ENCODE measurements at regions not wholly inside any gene's neighbourhood (a gene's known extent, or its start where the extent isn't known, plus 50 kb on each side); places are given as distances from the start of the nearest gene placed in this dataset.

- Mint-ChIP-seq H3K4me1 (peaks cover 3 to 6% of the 10 kb centered on the region in 2 experiments), H3K9me3 (peaks cover 0 to 8% of the 10 kb centered on the region in 2 experiments; a peak in 4 of 5 replicates), H3K4me3 (no peak overlapping the region), H3K27ac (no peak overlapping the region), H3K36me3 (ENCODE audit: insufficient read depth in 1 of 3, low read depth in 3 of 3) (peaks cover 0 to 9% (median 0%) of the 10 kb centered on the region in 3 experiments; a peak in 2 of 7 replicates), H3K27me3 (ENCODE audit: low read depth) (no peaks in the 10 kb centered on the region)
- Histone ChIP-seq H4K5ac (ENCODE audit: insufficient read length, low read depth, low read length) (no peak overlapping the region), H3K4me2 (ENCODE audit: insufficient read depth, insufficient read length, low read length) (no peak overlapping the region), H4K8ac (replicated peaks; ENCODE audit: insufficient read length, low read depth, low read length) (no peak overlapping the region), H2AK5ac (ENCODE audit: insufficient read length, low read length) (no peak overlapping the region), H2AFZ (ENCODE audit: low read length) (no peak overlapping the region), H4K91ac (ENCODE audit: insufficient read length, low read depth, low read length) (no peak overlapping the region), H3K56ac (ENCODE audit: insufficient read length, low read depth, low read length) (no peak overlapping the region), H3K79me2 (ENCODE audit: insufficient read depth, low read length) (no peaks in the 10 kb centered on the region), H3K14ac (ENCODE audit: insufficient read depth, low read length) (no peak overlapping the region), H3T11ph (ENCODE audit: low read length) (no peak overlapping the region), H3K4me1 (ENCODE audit: insufficient read depth, low read length) (no peaks in the 10 kb centered on the region), H2BK5ac (ENCODE audit: insufficient read length, low read length) (no peak overlapping the region), H3K23me2 (ENCODE audit: insufficient read length, low read depth, low read length, poor library complexity, severe bottlenecking) (no peaks in the 10 kb centered on the region), H3K27me3 (ENCODE audit: insufficient read depth, low read length) (no peaks in the 10 kb centered on the region), H2BK12ac (ENCODE audit: insufficient read length, low read depth, low read length) (no peak overlapping the region), H3K27ac (ENCODE audit: insufficient read length, low read depth, low read length) (no peak overlapping the region), H3K9ac (ENCODE audit: extremely low read depth, insufficient read length, low read length) (no peak overlapping the region), H2BK15ac (ENCODE audit: low read depth, low read length) (no peak overlapping the region), H3K9me3 (ENCODE audit: control insufficient read depth, low read depth, low read length) (no peaks in the 10 kb centered on the region), H4K20me1 (ENCODE audit: control insufficient read depth, insufficient read depth, insufficient read length) (no peaks in the 10 kb centered on the region), H3K18ac (ENCODE audit: insufficient read length, low read depth, low read length) (no peak overlapping the region), H2BK20ac (ENCODE audit: low read depth, low read length, poor library complexity, severe bottlenecking) (no peak overlapping the region), H3K4ac (ENCODE audit: low read depth, low read length) (no peak overlapping the region), H2BK120ac (ENCODE audit: low read depth, low read length, poor library complexity, severe bottlenecking) (no peak overlapping the region), H3K79me1 (ENCODE audit: insufficient read depth, low read depth, low read length, poor library complexity, severe bottlenecking) (no peaks in the 10 kb centered on the region), H3K23ac (ENCODE audit: insufficient read length, low read depth, low read length) (no peak overlapping the region)
- no peak for DNase-seq
- TF ChIP-seq CTCF (conservative IDR thresholded peaks at IDR 0.05), result no peak
- no CpG with 5 or more reads among the region's 1 CpG for WGBS (ENCODE audit: extremely low coverage, insufficient read length, low lambda C conversion rate)
Measured at GRCh38 chr13:34066344-34066743, 248.4 kb downstream of the RFC3 start.

Data from H9 (cell line).